ENCODE measurements at regions not wholly inside any gene's neighbourhood (a gene's known extent, or its start where the extent isn't known, plus 50 kb on each side); places are given as distances from the start of the nearest gene placed in this dataset.
"Not testable (repeated sequence)": the region's sequence is repeated elsewhere in the genome, so short reads cannot be mapped to it uniquely, and the experiment has no call there.

- no peak for TF ChIP-seq CTCF (IDR thresholded peaks at IDR 0.05; ENCODE audit: control insufficient read depth, insufficient read depth, low read depth, low read length, missing control alignments)
- DNase-seq (ENCODE audit: low read depth): no peak
- H3K4me3 ChIP-seq (ENCODE audit: control insufficient read depth, low read depth, low read length): no peak overlapping the region
These were observed 365.4 kb downstream of the VRK1 start for GRCh38 chr14:97162621-97163020.

- DNase-seq (ENCODE audit: low read depth): no peak
- TF ChIP-seq CTCF (IDR thresholded peaks at IDR 0.05; ENCODE audit: control insufficient read depth, insufficient read depth, low read depth, low read length, missing control alignments): no peak
- H3K4me3 ChIP-seq (ENCODE audit: control insufficient read depth, low read depth, low read length): no peak overlapping the region
These were observed 366.8 kb downstream of the VRK1 start for GRCh38 chr14:97164021-97164420.

- no peak for DNase-seq (ENCODE audit: low read depth)
- H3K4me3 ChIP-seq (ENCODE audit: control insufficient read depth, low read depth, low read length): no peak overlapping the region
- TF ChIP-seq CTCF (IDR thresholded peaks at IDR 0.05; ENCODE audit: control insufficient read depth, insufficient read depth, low read depth, low read length, missing control alignments): no peak
These were observed 369.3 kb downstream of the VRK1 start for GRCh38 chr14:97166497-97166896.

DNA sequence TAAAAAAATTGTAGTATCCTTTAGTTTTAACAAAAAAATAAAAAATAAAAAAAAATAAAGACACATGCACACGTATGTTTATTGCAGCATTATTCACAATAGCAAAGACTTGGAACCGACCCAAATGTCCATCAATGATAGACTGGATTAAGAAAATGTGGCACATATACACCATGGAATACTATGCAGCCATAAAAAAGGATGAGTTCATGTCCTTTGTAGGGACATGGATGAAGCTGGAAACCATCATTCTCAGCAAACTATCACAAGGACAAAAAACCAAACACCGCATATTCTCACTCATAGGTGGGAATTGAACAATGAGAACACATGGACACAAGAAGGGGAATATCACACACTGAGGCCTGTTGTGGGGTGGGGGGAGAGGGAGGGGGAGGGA is 370.4 kb downstream of the VRK1 start:
- not testable (repeated sequence) for DNase-seq (ENCODE audit: low read depth); H3K4me3 ChIP-seq (ENCODE audit: control insufficient read depth, low read depth, low read length)

DNA sequence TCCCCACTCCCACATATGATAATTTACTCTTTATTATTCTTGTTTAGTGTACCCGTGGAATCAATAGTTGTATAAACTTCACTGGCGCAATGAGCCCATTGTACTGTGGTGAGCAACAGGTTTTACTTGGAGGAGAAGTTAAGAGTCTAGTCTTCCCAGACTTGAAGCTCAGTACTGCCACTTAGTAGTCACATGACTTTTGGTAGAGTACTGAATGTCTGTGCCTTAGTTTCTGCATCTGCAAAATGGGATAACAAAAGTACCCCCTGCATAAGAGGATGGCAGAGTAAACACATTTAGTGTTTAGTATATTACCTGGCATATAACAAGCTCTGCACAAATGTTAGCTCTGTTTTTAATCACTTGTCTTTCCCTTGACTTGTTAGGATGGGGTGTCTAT is 375.5 kb downstream of the VRK1 start:
- no peak overlapping the region for H3K4me3 ChIP-seq (ENCODE audit: control insufficient read depth, low read depth, low read length)
- TF ChIP-seq CTCF (IDR thresholded peaks at IDR 0.05; ENCODE audit: control insufficient read depth, insufficient read depth, low read depth, low read length, missing control alignments): no peak
- DNase-seq (ENCODE audit: low read depth): no peak

GRCh38 chr14:97177016-97177415 is 379.8 kb downstream of the VRK1 start:
- no peak overlapping the region for H3K4me3 ChIP-seq (ENCODE audit: control insufficient read depth, low read depth, low read length)
- DNase-seq (ENCODE audit: low read depth): no peak
- peak; percentile 14 for TF ChIP-seq CTCF (IDR thresholded peaks at IDR 0.05; ENCODE audit: control insufficient read depth, insufficient read depth, low read depth, low read length, missing control alignments)

DNA sequence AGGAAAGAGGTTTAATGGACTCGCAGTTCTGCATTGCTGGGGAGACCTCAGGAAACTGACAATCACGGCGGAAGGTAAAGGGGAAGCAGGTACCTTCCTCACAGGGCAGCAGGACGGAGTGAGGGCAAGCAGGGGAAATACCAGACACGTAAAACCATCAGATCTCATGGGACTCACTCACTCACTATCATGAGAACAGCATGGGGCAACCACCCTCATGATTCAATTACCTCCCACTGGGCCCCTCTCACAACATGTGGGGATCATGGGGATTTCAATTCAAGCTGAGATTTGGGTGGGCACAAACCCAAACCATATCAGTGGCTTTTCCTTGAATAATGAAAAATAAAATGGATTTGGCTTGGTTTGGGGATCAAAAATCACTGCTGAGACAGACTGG is 380.5 kb downstream of the VRK1 start:
- no peak overlapping the region for H3K4me3 ChIP-seq (ENCODE audit: control insufficient read depth, low read depth, low read length)
- DNase-seq (ENCODE audit: low read depth): no peak
- no peak for TF ChIP-seq CTCF (IDR thresholded peaks at IDR 0.05; ENCODE audit: control insufficient read depth, insufficient read depth, low read depth, low read length, missing control alignments)

All from AG09309 (cell line).